Dedifferentiated amniotic fluid mesenchymal stem cell (primary cell): ENCODE measurements at regions not wholly inside any gene's neighbourhood (a gene's known extent, or its start where the extent isn't known, plus 50 kb on each side); places are given as distances from the start of the nearest gene placed in this dataset.
A peak's percentile ranks its signal among the peaks of the same experiment; 100 is the strongest.
"Not testable (repeated sequence)": the region's sequence is repeated elsewhere in the genome, so short reads cannot be mapped to it uniquely, and the experiment has no call there.

Experiments used
- DNase-seq: peaks from one replicate; pipeline ENCODE4 v3.0.0-alpha.2; 2016; ENCODE audit errors: extremely low spot score

DNA sequence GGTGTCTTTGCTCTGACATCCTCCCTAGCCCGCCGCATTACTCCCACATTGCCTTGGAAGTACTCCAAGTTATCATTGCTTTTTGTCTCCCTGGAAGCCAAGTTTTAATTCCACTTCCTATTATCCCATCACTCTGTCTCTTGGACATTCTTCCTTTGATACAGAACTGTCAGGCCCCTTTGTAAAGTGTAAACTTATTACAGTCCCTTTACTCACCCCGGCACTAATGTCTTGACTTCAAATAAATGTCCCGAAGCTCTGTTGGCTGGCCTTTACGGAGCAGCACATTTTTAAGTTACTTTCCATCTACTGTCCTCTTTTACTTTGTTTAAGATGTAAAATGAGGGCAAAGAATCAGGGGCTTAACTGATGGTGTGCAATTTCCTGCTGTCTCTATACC is 223.5 kb upstream of the IGFBP7 start:
- DNase-seq = no peak

DNA sequence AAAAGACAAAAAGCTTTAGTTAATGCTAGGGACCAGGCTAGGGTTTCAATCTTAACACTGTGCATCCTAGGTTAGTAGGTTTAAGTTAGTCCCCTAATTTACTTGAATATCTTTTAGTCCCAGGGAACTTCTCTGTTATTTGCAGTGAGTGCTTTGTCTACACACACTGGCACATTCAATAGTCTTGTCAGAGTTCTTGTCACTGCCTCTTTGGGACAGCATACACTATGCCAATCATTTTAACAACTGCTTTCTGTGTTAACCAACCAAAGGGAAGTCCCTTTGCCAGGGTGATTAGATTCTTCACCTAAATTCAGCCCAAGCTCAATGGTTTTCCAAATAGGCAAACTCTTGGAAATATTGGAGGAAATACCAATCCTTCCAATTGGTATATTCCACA is 221.8 kb upstream of the IGFBP7 start:
- no peak for DNase-seq

DNA sequence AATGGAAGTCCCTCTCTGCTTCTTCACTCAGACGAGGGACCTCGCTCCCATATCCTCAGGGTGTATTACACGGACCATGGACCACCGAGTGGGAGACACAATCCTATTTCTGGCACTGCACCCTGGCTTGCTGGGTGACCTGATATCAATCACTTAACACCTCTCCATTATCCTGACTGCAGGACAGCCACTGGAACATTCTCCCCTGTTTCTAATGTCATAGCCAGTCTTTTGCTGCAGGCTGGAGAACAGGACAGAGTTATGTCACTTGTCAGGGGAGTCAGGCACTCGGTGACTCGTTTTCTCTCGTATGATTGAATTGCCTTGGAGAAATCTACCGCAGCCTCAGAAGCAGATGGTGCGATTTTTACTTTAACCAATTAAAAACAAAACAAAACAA is 219.1 kb upstream of the IGFBP7 start:
- DNase-seq = no peak

DNA sequence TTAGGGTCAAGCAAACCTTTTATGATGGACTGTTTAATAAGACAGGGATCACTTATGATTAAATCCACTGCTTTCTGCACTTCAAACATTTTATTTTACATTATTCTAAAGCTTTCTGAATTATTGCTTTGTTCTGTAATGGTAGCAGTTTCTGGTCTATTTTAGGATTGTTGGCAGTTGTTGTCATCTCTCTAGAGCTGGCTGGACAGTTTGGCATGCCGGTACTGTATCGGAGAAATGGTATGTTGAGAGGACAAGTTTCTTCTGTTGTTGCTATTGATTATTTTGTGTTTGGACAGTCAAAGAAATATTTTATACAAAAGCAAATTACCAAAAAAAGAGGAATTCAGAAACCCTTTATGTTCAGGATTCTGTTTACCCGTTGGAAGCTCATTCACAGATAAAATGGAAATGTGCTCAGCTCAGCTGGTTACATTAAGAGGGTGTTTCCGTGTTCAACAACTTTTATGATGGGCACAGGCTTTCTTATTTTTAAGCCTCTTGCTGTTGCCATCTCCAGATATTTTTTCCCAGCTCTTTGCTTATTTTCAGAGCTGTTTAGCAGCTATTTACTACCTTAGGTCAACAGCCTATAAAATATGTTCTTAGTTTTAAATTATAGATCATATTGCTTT is 214.6 kb upstream of the IGFBP7 start:
- no peak for DNase-seq

DNA sequence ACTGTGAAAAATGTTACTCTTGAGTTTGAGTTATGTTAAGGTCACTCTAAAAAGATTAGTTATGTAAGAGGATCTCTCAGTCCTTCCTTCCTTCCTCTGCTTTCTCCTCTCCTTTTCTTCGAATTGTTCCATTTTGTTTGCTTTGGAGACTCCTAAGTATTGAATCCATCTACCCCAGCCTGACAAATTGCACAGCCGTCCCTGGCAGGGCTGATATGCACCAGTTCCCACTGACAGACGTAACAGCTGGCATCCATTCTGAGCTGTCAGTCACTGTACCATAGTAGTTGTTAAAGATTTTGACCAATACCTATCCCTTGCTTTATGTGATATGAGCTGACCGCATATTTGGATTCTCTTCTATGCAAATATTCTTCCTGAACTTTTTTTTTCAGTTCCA is 210.7 kb upstream of the IGFBP7 start:
- no peak for DNase-seq

DNA sequence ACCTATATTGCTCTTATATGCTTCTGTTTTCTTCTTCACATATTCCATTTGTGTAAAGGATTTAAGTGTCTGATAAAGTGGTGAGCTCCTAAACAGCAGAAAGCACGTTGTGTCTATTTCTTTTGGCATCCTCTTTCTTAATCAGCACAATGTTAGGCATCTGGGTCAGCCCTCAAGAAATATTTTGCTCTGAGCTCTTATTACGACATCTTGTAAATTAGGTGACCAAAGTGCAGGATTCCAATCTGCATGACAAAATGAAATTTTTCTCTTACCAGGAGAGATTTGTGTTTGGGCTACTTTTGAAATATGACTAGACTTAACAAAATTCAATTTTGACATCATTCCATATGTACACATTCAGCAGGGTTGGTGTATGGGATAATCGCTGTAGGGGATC is 210.0 kb upstream of the IGFBP7 start:
- peak; percentile 24 for DNase-seq

DNA sequence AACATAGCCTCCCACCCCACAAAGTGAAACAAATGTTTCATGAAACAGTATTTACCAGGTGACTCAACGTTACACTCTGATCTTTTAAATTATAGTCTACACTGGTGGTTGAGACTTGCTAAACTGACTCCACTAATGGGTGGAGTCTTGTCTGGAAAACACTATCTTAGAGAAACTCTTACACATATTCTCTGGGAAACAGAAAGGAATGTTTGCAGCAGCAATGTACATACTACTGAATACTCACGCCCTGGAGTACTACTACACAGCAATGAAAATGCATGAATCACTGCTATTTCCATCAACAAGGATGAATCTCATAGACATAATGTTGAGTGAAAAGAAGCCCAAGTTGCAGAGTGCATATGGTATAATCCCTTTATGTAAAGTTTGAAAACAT is 208.5 kb upstream of the IGFBP7 start:
- DNase-seq = no peak

DNA sequence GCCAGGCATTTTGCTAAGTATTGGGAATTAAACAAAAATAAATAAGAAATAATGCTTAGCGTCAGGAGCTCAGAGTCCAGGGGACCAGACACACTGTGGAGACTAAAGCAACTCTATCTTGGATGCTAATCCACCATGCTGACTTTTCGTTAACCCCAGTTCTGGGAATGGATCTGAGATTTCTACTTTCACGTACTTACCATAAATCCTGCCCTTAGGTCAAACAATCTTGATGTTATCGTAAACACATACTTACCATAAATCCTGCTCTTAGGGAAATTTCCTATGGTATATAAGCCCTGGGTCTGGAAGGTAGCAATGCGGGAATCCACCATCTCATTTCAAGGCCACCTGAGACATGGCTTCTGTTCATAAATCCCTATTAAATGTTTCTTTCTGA is 204.5 kb upstream of the IGFBP7 start:
- no peak for DNase-seq

DNA sequence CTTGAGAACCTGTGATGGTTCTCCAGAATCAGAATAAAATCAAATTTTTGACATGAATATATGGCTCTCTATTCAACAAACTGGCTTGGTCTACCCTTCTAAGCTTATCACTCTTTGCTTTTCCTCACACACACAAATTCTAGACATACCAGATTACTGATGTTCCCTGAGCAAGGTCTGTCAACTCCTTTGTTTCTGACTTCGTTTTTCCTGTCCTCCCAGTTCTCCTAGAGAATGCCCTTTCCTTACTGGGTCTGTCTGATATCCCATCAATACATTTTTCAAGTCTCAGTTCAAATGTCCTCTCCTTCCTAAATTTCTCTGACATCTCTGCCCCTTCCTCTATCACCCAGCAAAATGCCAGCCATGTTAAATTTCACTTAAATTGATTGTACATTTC is 202.1 kb upstream of the IGFBP7 start:
- no peak for DNase-seq

DNA sequence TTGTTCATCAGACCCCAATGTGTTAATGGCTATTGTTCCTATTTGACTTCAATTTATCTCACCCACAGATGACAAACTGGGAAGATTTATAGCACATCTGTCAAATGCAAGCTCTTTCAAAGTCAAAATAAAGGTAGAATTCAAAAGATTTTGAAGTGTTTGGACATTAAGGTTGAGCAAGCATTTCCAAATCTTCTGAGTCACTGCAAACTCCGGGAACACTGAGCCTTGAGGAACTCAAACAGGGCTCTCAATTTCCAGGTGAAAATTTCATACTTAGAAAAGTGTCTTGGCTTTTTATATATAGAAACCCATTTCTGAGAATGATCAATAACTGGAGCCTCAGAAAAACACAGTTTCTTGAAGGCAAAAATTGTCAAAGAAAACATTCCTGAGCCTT is 199.5 kb upstream of the IGFBP7 start:
- no peak for DNase-seq

DNA sequence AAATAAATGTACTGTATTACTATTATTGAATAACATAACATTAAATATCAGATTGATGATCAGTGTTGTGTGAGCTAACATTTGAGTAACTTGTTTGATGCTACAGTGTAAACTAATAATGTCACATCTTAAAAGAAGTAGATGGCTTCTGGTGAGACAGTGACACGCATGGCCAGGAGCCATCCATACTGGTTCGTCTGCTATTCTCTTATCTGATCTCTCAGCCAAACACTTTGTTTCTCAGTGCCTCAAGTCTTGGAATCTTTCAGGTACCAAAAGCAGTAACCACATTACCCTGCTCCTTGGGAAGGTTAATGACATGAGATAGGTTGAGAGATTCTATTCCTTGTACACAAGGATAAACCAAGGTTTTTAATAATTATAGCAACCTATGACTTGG is 198.1 kb upstream of the IGFBP7 start:
- no peak for DNase-seq

DNA sequence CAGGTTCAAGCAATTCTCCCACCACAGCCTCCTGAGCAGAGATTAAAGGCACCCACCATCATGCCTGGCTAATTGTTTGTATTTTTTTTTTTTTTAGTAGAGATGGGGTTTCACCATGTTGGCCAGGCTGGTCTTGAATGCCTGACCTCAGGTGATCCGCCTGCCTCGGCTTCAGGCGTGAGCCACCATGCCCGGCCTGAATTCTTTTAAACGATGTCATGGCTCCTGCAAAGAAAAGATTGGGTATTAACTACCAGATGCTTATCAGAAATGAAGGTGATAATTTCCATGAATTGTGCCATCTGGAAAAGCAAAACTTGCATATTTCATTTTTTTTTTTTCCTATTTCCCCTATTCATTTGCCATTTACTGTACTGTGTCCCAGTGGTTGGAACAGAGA is 195.7 kb upstream of the IGFBP7 start:
- DNase-seq = no peak

DNA sequence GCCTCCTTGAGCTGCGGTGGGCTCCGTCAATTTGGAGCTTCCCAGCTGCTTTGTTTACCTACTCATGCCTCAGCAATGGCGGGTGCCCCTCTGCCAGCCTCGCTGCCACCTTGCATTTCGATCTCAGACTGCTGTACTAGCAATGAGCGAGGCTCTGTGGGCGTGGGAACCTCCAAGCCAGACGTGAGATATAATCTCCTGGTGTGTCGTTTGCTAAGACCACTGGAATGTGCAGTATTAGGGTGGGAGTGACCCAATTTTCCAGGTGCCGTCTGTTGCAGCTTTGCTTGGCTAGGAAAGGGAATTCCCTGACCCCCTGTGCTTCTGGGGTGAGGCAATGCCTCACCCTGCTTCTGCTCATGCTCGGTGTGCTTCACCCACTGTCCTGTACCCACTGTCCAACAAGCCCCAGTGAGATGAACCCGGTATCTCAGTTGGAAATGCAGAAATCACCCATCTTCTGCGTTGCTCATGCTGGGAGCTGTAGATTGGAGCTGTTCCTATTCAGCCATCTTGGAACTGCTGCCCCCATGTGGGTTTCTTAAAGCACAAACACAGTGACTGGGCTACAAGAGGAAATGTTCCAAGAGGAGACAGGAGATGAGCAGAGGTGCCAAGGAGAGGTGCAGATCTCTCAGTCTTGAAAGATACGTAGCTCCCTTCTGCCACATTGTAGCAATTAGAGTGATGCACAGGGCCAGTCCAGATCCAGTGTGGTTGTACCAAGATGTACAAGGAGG is 193.0 kb upstream of the IGFBP7 start:
- no peak for DNase-seq

DNA sequence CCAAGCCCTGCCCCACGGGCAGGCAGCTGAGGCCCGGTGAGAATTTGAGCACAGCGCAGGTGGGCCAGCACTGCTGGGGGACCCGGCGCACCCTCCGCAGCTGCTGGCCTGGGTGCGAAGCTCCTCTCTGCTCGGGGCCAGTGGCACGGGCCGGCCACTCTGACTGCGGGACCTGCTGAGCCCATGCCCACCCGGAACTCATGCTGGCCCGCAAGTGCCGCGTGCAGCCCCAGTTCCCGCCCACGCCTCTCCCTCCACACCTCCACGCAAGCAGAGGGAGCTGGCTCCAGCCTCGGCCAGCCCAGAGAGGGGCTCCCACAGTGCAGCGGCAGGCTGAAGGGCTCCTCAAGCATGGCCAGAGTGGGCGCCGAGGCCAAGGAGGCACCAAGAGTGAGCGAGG is 190.1 kb upstream of the IGFBP7 start:
- DNase-seq = not testable (repeated sequence)

DNA sequence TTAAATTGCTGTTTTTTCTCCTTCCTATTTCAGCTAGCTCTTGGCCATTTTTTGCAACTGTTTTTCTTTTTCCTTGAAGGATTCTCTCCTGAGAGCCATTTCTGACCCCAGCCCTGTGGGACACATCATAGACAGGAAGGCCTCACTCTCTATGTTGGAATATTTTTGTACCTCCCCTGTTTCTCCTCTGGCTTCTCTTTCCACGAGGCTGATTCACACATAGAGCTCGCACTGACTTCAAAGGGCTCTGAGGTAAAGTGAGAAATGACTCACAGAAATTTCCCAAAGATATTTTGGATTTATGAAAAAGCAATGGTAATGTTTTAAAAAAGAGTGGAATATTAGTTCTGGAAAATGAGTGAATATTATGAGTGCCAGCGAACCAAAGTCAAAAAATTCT is 181.7 kb upstream of the IGFBP7 start:
- DNase-seq = no peak

DNA sequence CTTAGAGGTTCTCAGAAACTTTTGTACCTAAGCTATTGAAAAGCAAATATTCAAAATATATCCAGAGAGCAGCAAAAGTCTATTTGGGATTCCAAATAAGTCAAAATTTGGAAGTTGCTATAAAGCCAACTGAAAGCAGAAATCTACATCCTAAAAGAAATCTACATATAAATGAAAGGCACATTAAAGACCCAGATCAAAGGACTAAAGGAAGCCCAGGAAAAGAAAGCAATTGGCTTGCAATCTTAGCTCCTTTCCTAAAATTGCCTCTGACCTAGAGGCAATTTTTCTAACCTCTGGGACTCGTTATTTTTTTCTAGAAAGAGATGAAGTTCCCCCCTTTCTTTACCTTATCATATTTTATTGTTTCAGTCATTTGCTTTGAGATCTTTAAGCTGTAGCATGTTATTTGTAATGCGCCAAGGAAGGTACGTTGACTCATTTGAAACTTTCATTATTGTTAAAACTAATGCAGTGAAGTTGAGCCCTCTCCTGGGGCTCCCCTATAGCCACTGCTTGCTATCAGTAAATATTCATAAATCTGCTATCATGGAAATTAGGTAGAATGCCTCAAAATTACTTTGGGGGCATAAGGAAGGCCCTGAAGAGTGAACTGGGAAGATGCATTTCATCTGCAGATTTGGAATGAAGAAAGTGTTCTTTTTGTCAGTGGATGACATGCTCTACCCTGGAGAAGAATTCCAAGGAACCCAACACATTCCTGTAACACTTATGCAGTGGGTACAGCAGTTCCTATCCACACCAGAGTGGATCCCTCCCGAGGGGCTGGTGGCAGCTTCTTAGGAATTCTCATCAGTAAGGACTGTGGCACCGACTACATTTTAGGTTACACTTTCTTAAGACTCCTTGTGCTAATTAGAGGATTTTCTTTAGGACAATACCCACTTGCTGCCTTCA is 177.8 kb upstream of the IGFBP7 start:
- no peak for DNase-seq

DNA sequence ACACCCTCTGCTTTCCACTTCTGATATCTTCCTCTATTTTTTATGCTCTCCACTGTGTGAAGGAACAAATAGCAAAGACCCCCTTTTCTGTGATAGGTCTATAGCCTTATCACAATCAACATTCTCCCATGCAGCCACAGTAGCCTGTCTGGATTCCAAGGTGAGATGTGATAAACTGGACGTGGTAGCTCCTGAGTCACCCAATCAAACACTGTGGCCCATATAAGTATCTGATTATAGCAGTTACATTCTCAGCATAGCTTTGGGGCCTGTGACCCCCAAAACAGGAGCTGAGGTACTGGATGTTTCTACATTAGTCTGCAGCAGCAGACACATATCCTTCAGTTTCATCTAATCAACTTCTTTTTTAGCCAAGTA is 172.7 kb upstream of the IGFBP7 start:
- no peak for DNase-seq

DNA sequence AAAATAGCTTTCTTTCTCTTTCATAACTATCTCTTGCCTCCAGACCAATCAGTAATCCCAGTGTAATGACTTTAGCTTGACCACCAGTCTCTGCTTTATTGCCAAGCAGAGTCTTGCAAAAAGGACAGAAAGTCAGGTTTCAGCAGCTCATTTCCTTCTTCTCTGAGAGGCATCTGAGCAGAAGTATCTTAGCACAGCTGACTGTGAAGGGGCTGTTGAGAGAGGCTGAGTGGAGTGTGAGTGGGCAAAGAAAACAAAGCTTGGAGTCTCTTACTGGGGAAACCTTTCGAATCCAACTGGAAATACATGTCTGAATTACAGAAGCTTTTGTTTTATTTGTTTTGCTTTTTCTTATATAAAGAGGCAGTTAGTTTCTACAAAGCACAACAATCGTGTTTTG is 170.3 kb upstream of the IGFBP7 start:
- no peak for DNase-seq

DNA sequence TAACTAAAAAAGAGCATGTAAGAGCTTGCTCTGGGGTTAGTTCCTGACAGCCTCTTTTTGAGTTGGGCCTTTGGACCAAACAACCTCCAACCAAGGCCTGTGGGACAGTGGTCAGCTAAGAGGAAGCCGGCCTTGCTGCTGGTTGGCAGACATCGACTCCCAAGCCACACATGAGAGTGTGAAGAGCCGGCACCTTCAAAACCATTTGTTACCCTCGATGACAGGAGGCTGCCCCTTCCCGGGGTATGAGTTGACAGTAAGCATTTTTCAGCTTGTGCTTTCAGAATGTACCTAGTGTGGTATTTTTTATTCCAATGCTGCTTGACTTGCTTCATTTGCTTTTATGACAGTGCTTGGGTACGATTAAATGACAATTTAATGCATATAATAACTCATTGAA is 168.6 kb upstream of the IGFBP7 start:
- no peak for DNase-seq

DNA sequence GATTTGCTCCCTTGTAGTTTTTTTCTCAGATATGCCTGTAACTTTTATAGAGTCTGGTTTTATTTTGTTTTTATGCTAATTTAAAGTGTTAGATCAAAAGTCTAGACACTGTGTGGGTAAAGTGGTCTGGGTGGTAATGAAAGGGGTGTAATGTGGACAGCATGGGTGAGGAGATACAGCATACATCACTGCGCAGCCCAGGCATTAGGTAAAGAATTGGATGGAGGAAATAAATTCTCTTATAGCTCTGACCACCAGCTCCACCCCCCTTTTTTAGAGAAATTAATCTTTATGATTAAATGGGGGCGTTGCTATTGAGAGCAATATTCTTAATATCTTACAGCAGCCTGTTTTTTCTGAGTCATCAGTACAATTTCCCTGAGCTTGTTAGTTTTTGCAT is 163.9 kb upstream of the IGFBP7 start:
- no peak for DNase-seq

DNA sequence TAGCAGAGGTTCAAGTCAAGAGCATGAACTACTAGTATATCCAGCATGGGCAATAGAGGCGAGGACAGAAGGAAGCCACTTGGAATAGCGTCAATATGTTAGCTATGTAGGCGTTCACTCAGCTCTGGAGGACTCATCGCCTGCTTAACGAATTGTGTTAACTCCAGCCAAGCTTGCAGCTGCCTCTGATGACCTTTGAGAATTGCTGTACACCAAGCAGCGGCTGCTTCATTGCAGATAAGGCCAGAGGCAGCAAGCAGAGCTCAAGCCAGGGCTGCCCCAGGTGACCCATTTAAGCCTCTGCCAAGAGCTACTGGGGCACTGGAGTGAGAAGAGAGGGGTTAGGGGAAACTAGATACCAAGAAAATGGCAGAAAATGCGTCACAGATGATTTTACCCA is 160.2 kb upstream of the IGFBP7 start:
- DNase-seq = no peak

DNA sequence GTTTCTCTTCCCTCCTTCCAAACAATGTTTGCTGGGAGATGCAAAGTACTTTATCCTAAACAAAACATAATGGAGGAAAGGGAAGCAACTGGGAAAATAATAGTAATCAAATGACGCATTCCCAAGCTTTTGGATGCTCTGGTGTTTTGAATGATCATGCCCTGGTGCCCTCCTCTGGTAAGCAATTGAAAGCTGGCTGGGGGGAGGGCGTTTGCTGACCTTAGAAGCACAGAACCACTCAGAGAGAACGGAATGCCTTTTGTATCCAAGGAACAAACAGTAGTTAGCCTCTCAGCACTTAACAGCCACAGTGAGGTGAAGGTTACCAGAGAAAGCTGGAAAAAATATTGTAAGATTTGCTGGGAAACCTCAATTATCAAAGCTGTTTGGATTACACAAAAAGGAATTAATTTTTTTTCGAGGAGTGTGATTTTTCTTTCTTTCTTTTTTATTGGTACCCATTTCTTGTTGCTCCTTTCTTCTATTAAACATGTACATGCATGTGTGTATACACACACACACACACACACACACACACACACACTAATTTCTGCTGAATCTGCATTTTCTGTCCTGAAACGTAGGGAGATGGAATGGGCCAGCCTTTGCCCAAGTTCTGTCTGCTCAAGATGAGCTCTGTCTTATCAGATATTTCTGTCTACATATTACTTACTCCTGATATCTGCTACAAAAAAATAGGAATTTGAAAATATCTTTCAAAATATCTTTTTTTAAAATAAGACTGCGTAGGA is 155.8 kb upstream of the IGFBP7 start:
- no peak for DNase-seq
